SK-N-MC (cell line): ENCODE measurements at regions not wholly inside any gene's neighbourhood (a gene's known extent, or its start where the extent isn't known, plus 50 kb on each side); places are given as distances from the start of the nearest gene placed in this dataset.

Experiments
- EZH2 ChIP-seq: fragments of 200-600 bp; sonication (generic); IDR thresholded peaks from one replicate; pipeline ENCODE4 v1.6.1; 2017; ENCODE audit warnings: antibody characterized with exemption
- FOXP2 ChIP-seq: optimal IDR thresholded peaks from 2 replicates; pipeline ENCODE3; 2011; ENCODE audit warnings: mild to moderate bottlenecking, moderate library complexity; ENCODE audit not compliant: insufficient read depth; ENCODE audit errors: extremely low read length, control extremely low read depth
- POLR2AphosphoS5 ChIP-seq: IDR thresholded peaks from 2 replicates; pipeline ENCODE4 v1.6.1; 2012; ENCODE audit warnings: mild to moderate bottlenecking, low read depth, low read length, borderline replicate concordance

GRCh38 chr2:11073776-11074175 lies 81.5 kb upstream of the SLC66A3 start:
- TF ChIP-seq EZH2 (no peak), POLR2AphosphoS5 (no peak), FOXP2 (no peak)
